Stimulated activated CD4-positive, alpha-beta T cell treated with anti-CD3 and anti-CD28 coated beads, Interleukin-12 subunit alpha, Interleukin-12 subunit beta, amount 100 ng/mL, for 48 hours (primary cell): ENCODE measurements at regions not wholly inside any gene's neighbourhood (a gene's known extent, or its start where the extent isn't known, plus 50 kb on each side); places are given as distances from the start of the nearest gene placed in this dataset.

ENCODE experiments used
- DNase-seq, 3 donors: peaks; one replicate each; pipeline ENCODE4 v3.0.0-alpha.2; 2020; ENCODE audit warnings: low read depth in 2 of 3, low spot score in 1 of 3

DNA sequence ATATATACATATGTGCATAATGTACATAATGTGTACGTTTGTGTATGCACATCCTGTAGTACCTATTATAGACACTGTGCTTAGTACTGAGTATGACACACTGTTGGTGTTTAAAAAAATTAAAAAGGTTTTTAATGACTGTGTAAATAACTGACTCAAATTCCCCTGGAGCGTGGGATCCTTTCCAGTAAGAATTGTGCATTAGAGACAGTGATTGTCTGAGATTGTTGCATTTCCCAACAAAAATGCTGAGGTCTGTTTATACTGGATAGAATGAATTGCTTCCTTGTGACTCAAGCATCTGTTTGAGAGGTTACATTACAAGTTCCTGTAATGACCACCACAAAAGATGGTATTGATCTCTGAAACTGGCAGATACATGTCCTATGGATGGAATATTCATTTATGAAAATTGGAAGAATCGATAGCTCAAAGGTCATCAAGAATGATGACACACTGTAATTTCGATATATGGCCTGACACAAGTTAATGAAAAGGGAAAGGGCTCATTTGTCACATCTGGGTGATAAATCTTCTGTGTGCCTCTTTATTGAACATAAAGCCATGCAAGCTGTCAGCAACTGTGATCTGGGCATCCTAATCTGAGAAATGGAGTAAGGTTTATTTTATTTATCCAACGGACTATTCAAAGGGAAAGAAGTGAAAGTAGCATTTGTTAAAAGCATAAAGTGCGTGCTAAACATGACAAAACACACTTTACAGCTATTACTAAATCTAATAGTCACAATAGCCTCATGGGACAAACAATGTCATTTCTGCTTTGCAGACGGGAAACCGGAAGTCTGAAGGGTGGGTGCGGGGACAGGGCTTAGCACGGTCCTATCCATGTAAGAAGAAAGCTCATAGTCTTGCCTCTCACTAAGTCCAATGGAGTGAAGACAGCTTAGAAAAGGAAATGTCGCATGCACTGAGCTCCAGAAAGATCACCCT is 228.8 kb downstream of the CDH11 start:
- no peak for DNase-seq

DNA sequence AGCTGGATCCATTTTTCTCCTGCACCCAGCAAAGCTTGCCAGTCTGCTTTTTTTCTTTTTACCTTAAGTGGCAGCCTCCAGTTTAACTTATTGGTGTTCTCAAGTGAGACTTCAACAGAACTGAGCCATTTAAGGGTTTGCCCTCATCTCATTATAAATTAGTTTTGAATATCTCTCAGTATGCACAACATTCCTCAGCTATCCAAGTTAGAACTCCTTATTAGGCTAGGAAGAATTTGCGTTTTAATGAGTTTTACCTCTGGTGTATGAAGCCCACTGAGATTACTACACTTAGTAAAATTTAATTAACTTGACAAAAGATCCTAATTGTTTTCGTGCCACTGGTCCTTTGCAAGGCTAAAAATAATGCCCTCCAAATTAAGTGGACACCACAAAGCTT is 232.4 kb downstream of the CDH11 start:
- DNase-seq = no peak

DNA sequence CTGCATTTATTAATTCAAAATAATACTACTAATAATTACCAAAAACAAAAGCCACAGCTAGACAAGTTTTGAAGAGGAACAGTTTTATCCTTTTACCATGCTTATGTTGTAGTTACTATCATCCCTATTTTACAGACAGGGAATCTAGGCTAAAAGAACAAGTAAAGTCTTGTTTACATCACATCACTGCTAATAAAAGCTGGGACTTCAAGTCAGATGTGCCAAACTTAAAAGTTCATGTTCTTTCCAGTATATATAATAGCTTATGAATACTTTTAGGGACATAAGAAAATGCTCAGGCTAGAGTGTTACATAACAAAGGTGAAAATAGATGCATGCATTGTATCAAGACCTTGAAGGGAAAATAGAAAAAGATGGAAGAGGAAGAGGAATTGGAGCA is 234.2 kb downstream of the CDH11 start:
- DNase-seq = no peak

DNA sequence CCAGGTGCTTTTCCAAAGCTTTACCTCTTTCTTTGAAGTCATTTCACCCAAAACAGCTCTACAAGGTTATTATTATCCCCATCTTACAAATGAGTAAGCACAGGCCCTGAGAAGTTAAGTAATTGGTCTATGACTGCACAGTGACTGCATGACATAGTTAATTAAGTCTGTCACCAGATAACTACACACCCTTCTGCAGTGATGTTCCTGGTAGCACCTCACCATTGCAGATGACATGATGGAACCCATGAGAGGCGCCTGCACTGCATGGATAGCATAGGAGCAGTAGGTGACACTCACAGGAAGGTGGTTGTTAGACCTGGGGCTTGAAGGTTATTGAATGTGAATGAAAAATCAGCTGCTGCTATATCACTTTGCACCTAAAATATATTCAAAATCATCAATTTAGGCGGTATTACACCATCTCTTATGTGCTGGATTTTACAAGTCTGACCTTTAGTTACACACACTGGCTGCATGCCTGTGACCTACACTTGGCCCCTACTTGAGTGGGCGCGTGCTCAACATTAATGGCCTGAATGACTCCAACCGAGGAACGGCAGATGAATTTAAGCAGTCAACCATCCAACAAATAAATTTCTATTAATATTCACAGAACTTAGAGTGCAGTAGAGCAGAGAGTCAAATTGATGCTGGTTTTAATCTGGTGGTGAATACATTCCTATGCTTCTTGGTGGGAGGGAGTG is 239.6 kb downstream of the CDH11 start:
- no peak for DNase-seq

DNA sequence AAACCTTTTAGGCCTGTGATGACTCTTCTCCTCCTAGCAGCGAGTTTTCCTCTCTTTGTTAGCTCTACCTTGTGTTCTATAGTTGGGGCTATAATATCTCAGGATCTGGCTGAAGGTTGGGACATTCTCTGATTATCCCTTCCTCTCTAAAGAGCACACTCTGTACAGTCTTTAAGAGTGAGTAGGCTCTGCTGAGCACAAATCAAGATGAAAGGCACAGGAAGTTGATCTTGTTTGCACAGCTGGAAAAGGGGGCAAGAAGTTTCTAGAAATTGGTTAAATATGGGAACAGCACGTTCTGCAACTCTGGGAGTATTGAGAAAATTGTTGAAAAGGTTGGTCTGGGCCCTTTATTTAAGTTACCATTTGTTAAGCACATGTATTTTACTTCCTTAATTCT is 240.9 kb downstream of the CDH11 start:
- no peak for DNase-seq

DNA sequence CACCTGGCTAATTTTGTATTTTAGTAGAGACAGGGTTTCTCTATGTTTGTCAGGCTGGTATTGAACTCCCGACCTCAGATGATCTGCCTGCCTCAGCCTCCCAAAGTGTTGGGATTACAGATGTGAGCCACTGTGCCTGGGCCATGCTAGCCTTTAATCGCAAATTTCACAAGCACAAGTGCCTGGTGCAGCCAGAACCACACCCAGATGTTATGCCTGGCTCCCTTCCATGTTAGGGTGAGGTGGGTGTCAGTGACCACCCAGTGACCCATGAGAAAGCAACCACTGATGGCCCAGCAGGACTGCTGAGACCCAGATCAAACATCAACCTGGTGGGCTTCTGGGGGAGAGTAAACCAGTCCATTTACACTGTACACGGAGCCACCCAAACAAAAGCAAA is 241.9 kb downstream of the CDH11 start:
- DNase-seq = no peak

DNA sequence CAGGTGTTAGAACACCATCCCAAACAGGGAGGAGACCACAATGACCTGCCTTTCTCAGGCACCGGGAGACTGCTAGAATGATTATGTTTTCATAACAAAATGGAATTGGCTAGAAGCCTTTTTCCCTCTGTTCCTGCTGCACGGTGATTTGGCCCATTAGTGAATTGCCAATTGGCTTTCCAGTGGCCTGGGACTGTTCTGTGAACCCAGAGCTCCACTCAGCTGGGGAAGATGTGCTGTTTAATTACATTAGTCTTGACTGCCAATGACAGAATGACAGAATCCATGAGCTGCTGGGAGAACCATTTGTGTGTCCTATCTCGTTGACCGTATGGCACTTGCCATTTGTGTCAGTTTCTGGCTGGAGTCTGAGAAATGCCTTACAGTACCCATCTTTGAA is 242.9 kb downstream of the CDH11 start:
- no peak for DNase-seq

DNA sequence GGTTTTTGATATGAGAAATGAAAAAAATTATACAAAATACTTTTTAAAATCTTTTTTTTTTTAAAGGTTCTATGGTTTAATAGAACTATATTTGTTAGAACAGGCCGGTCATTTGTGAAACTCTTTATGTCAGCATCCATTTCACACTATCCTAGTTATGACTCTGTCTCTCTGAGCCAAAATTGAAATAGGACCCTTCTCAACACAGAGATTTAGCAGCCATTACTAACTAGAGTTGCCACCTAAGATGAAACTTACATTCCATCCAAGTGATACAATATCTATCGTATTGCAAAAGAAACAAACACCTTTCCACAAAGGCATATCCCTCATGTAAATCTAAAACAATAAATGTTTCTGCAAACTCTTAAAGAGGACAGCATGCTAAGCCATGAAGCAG is 249.8 kb downstream of the CDH11 start:
- DNase-seq = no peak

DNA sequence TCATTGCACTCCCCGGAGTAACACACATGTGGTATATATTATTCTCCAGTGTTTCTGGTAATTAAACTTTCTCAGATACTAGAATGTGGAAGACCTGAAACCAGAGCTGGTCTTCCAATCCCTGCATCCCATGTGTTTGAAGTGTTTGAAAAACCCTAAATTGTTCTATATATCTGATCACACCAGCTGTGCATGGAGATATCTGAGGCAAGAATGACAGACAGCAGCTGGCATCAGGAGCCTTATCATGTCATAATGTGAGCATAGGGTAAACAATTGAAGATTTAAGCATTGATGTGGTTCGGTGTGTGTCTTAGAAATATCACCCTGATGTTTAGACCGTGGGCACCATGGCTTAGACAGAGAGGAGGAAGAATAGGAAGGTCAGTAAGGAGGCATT is 251.0 kb downstream of the CDH11 start:
- DNase-seq = no peak

DNA sequence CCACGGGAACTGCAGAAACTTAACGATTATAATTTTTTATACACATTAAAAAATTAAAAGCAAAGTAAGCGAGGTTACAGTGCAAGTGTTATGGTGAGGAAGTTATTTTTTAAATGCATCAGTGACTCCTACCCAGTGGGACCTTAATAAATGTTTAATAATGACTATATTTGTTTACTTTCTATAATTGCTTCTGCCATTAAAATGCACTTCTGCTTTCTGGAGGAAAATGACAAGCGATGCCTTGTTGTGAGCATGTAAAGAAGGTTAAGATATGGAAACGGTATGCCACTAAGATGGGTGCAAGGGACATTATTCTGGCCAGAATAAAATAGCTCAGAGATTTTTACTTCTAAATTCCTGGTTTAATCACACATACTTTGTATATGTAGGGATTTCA is 252.1 kb downstream of the CDH11 start:
- DNase-seq = no peak

DNA sequence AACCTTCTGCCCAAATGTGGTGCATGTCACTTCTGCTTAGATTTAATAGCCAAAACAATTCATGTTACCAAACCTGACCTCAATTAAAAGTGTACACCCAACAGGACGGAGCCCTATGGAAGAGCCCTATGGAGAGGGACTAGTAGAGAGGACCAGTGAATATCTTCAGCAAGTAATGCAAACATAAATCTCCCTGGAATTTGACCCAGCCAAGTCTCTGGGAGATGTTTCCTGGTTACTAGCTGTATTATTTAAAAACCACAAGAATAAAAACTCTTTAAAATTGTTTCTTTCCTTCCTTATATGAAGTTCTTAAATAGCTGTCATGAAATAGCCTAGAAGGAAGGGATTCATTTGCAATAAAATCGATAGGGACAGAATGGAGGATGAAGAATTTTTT is 255.8 kb downstream of the CDH11 start:
- DNase-seq = no peak

DNA sequence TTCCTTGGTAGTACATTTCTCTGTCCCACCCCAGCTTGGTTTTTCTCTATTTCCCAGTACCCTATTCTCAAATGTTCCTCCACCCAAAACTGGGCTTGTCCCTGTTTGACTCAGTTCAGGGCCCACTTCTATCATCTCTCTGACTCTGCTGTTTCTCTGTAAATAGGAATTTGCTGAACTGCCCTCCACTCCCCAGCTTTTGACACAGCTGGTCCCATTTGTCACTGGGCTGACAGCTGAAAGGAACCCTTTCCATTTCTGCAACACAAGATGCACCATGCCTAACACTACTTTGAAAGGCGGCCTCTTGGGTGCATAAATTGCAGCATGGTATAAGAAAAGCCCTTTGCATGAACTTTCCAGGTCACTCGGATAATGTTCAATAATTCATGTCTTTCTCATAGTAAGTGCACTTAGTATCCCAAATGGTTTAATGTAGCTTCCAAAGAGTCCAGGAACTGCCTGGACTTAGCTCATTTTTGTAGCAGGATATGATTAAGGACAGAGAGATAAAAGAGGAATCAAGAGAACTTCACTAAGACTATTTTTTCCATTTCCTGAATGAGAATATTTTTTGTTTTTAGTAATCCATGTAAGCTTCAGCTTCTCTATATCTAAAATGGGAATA is 256.7 kb downstream of the CDH11 start:
- no peak for DNase-seq

DNA sequence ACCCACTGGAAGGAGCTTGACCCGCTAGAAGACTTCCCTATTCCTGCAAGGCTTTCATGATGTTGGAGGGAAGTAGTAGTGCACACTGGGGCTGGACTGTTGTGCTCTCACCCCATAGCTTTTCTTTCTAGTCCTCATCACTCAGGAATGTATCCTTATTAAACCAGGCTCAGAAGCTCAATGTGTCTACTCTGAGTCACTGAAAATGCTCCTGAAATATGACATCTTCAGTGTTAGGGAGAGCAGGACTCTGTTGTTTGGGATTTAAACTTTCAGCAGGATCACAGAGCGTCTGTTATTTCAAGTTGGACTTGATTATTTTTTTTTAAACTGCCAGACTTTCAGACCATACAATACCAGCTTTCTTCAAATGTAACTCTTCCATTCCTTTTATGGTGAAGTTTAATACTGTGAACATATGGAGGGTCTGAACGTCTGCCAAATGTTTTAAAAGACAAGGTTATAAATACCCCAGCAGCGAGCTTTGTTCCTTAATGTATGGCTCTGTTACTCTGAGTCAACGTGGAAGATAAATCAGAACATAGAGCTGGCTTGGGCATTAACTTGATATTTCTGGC is 257.5 kb downstream of the CDH11 start:
- no peak for DNase-seq

DNA sequence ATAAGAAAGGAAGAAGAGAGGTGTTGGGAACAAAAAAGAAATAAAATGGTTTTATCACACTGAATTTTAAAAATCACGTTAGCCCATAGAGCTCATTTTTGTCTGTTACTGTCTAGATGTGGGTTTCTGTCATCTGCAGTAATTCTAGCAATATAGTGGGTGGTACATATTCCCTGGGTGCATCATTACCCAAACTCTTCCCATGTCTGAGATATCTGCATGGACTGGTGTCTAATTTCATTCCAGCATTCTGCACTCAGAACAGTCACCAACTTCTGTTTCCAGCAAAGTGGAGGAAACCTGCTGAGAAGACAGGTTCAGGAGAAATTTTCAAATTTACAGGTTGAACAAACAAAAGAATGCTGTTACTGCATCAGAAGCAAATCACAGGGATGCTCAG is 263.8 kb downstream of the CDH11 start:
- DNase-seq = no peak

DNA sequence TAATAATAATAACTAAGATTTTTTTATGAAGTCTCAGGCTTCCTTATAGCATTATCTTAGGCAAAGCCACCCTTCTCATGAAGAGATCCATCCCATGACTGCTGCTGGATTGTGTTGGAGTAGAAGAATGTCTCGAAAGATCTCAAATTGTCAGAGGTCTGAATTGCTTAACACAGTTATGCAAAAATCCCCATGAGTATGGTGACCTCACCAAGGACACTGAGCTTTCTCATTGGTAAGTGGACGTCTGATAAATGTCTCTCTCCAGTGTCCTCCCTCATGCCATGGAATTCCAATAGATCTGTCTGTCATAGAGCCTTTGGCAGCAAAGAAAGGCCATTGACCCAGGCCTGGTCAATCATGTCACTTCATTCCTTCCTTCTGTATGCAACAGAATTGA is 264.5 kb downstream of the CDH11 start:
- DNase-seq = no peak

DNA sequence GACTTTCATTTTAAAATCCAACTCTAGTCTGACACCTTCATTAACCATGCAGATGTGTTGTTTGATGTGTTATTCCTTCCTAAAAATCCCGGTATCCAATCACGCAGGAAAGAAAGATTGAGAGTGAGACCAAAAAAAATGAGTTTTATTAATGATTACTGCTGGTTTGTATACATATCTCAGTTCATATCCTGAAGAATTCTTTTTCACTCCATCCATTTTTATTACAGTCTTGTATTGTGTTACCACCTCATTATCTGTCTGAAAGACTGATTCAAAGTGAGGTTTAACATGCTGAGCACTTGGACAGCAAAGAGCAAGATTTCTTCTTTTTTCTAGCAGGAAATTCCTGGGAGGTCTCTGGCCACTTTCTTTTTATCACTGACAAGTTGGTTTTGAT is 268.3 kb downstream of the CDH11 start:
- DNase-seq = no peak

DNA sequence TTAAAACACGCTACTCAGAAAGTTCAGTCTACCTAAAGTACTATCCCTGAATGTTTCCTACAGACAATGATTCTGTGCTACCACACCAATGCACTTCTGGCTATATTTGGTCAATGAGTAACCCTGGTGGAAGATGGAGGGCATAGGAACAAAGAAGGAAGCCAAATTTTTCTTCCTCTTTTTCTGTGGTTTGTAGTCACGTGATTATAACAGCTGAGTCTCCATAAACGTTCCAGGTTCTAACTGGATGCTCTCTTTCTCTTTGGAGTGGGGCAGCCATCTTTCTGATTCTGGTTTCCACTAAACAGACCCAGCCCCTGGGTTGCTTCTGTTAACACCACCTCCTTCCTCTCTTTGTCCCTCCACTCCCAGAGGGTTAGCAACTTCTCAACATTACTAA is 274.9 kb downstream of the CDH11 start:
- DNase-seq = no peak

DNA sequence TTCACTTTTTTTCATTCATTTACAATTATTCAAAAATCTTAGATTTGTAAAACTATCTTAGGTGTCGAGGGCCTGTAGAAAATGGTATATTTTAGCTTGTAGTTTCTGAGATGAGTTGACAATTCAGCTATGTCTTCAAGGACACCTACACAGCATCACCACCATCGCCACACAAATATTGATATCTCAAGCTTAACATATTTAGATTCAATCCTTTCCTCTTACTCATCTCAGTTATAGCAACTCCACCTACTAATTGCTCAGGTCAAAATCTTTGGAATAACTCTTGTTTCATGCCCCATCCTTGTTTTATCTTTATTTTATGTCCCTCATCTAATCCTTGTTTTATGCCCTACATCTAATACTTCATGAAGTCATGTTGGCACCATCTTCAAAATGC is 276.8 kb downstream of the CDH11 start:
- DNase-seq = no peak

DNA sequence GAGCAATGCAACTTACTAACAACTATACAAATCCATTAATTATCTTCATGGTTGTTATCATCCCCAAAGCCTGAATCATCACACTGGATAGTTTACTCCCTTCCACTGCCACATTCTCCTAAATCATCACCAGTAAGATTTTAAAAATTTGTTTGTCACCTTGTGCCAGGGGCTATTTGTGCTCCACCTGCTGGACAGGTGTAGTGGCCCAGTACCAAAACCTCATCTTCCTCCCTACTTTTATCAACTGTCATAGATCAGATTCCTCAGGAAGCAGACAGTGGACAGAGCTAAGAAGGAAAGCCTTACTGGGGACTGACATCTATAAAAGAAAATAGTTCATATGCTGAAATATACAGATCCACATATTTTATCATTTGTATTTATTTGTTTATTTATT is 280.4 kb downstream of the CDH11 start:
- no peak for DNase-seq

DNA sequence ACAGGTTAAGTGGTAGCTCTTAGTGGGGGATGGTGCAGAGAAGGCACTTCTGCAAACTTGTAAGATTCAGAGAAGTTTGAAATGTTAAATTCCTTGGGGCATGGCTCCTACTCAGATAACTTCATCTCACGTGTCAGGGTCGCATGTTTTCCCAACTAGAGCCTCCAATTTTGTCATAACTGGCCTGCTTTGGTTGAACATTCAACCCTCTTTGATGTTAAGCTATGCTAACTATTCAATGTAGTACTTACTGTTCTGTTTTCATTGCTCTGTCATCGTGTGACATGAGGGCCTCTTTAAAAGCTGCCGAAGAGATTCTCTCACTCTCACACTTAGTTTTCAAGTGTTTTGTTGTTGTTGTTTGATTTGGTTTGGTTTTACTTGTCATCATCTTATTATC is 280.8 kb downstream of the CDH11 start:
- no peak for DNase-seq

DNA sequence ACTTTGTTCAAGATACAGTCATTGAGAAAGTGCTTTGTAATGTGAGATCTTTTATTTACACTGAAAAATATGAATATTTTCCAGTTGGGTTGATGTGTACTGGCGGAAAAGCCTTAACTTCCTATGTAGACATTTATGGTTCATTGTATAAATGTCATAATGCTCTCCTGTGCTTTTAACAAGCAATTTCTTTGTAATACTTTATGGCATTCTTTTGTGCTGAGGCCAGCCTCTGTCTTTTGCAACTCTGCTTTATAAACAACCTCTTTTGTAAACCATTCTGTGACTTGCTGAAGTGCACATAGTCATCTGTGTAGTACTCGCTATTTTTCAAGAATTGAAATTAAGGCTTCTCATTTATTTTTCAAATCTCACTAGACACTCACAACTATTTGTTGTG is 291.2 kb downstream of the CDH11 start:
- no peak for DNase-seq

DNA sequence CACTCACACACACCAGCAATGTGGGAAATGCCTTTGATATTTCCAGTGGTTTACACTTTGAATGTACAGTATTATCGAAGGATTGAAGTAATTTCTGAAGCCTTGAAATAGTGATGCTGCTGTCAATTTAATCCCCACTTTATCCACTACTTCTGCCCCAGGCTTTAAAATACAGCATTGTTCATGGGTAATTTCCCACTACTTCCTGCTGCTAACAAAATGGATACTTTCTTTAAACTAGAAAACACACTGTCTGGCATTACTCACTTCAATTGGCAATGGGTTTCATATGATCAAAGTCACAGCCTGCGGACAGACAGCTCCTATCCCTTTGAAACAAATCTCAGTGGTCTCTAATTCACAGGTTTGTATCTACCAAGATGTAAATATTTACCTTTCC is 292.2 kb downstream of the CDH11 start:
- no peak for DNase-seq
